Mucosa of descending colon (tissue), 3 donors: ENCODE measurements at regions not wholly inside any gene's neighbourhood (a gene's known extent, or its start where the extent isn't known, plus 50 kb on each side); places are given as distances from the start of the nearest gene placed in this dataset.

Source experiments
- ATAC-seq: fragments of 200-7000 bp; cut with Tn5 transposase; one replicate; pipeline ENCODE4 v1.9.1; 2020; ENCODE audit warnings: mild to moderate bottlenecking, moderate library complexity
- DNase-seq, 3 donors: peaks; one replicate each; pipeline ENCODE4 v3.0.0-alpha.2; 2020
- H3K36me3 ChIP-seq: fragments of 200-600 bp; one replicate; pipeline ENCODE4 v1.8.0; 2021; ENCODE audit warnings: low read depth, mild to moderate bottlenecking
- H3K4me1 ChIP-seq: fragments of 200-600 bp; one replicate; pipeline ENCODE4 v1.8.0; 2021; ENCODE audit warnings: low read depth, mild to moderate bottlenecking
- H3K4me3 ChIP-seq: fragments of 200-600 bp; one replicate; pipeline ENCODE4 v1.8.0; 2021; ENCODE audit warnings: mild to moderate bottlenecking
- H3K9me3 ChIP-seq: fragments of 200-600 bp; one replicate; pipeline ENCODE4 v1.8.0; 2021; ENCODE audit warnings: mild to moderate bottlenecking
- intact Hi-C, 2 donors: fragments of 100-400 bp; cut with DNase I in 1 of 2; cut with micrococcal nuclease in 1 of 2; formaldehyde crosslinking; loops; one replicate each; pipeline versions ENCODE4 v1.11.0 to v1.11.1; 2022; cut with DNase I, micrococcal nuclease
- TF ChIP-seq, protein P1 (sequence below): fragments of 200-600 bp; IDR thresholded peaks from one replicate; pipeline ENCODE4 v1.8.0; 2022; ENCODE audit warnings: antibody characterized with exemption, mild to moderate bottlenecking
- donor health status: DM: no; HTN: no; CAD: no; lungs with moderate emphysema.
- donor health status: DM: no; HTN: no; CAD: no.
- donor health status: DM: no; HTN: yes; CAD: no.

DNA sequence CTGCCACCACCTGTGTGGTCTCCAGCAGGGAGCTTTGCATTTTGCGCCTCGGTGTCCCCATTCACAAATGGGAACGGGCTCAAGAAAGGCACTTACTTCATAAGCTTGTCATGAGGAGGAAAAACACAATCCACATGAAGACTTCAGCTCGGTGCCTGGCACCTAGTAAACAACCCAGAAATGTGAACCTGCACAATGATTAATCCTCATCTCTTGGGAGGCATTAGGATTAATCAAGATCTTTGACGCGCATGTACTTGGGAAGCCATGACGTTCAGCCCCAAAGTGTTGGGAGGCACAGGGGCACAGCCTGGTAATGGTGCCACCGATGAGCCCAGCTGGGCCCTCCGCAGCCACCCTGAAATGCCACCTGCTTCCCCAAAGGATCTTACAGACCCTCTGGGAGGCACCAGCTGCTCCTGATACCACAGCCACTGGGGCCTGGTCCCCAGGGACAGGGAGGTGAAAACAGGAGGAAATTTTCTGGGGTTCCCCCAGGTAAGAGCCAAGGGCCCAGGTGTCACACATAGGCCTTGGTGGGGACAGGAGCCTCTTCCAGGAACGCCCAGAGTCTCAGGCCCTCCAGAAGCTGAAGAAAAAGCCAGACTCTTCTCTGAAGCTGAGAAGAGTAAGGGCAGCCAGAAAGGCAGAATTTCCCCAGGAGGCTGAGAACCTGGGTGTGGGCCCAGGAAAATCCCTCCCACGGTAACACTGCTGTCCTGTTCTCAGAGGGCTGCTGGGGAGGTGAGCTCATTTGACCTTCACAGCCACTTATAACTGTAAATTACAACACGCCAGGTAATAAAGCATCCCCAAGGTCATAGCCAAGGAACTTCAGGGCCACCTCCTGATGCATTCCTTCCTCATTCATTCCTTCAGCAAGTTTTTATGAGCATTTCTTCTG lies 507.5 kb downstream of the SHQ1 start:
- intact Hi-C loops, result no loop called here
- H3K9me3 ChIP-seq, result no peaks in the 10 kb centered on the region
- H3K4me1 ChIP-seq, result peaks cover 4% of the 10 kb centered on the region
- DNase-seq, result no peak
- ATAC-seq, result no peak
- H3K4me3 ChIP-seq, result no peak overlapping the region
- no peaks in the 10 kb centered on the region for H3K36me3 ChIP-seq
- TF ChIP-seq, protein P1, sequence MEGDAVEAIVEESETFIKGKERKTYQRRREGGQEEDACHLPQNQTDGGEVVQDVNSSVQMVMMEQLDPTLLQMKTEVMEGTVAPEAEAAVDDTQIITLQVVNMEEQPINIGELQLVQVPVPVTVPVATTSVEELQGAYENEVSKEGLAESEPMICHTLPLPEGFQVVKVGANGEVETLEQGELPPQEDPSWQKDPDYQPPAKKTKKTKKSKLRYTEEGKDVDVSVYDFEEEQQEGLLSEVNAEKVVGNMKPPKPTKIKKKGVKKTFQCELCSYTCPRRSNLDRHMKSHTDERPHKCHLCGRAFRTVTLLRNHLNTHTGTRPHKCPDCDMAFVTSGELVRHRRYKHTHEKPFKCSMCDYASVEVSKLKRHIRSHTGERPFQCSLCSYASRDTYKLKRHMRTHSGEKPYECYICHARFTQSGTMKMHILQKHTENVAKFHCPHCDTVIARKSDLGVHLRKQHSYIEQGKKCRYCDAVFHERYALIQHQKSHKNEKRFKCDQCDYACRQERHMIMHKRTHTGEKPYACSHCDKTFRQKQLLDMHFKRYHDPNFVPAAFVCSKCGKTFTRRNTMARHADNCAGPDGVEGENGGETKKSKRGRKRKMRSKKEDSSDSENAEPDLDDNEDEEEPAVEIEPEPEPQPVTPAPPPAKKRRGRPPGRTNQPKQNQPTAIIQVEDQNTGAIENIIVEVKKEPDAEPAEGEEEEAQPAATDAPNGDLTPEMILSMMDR, result no peak

DNA sequence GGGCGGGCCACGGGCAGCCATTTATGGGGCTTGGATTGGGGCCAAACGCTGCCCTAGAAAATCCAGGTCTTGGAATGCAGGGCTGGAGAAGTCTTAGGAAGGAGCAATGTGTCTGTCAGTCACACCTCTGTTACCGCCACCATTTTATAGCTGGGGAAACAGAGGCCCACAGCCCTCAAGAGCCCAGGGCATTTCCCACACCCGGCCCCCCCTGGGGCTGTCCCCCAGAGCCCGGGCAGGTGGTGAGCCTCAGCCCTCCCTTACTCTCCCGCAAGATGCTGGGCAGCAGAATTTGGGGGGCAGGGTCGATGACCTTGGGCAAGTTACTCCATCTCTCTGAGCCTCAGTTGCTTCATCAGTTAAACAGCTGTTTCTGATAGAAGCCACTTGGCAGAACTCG lies 508.2 kb downstream of the SHQ1 start:
- no peaks in the 10 kb centered on the region for H3K36me3 ChIP-seq
- no peak overlapping the region for H3K4me3 ChIP-seq
- intact Hi-C loops, result no loop called here
- TF ChIP-seq, protein P1, result no peak
- DNase-seq, result no peak
- peaks cover 4% of the 10 kb centered on the region for H3K4me1 ChIP-seq
- no peaks in the 10 kb centered on the region for H3K9me3 ChIP-seq
- ATAC-seq, result no peak

DNA sequence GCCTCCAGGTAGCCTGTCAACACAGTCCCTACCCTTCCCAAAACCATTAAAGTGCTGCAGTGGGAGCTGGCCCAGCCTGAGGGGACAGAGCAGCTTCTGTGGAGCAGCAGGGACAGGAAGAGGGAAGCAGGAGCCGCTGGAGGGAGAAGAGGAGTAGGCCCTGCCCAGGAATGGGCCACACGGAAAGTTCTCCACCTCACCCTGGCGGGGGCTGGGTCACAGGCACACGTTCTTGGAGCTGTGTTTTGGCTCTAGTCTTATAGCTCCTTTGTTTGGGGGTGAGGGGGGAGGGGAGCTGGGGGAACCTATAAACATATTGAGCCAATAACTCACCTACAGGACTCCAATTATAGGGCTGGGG lies 508.6 kb downstream of the SHQ1 start:
- Histone ChIP-seq H3K4me3 (no peak overlapping the region), H3K9me3 (no peaks in the 10 kb centered on the region), H3K36me3 (no peaks in the 10 kb centered on the region), H3K4me1 (peaks cover 4% of the 10 kb centered on the region)
- intact Hi-C loops, result no loop called here
- DNase-seq (no peak), ATAC-seq (no peak)
- TF ChIP-seq, protein P1, result no peak

DNA sequence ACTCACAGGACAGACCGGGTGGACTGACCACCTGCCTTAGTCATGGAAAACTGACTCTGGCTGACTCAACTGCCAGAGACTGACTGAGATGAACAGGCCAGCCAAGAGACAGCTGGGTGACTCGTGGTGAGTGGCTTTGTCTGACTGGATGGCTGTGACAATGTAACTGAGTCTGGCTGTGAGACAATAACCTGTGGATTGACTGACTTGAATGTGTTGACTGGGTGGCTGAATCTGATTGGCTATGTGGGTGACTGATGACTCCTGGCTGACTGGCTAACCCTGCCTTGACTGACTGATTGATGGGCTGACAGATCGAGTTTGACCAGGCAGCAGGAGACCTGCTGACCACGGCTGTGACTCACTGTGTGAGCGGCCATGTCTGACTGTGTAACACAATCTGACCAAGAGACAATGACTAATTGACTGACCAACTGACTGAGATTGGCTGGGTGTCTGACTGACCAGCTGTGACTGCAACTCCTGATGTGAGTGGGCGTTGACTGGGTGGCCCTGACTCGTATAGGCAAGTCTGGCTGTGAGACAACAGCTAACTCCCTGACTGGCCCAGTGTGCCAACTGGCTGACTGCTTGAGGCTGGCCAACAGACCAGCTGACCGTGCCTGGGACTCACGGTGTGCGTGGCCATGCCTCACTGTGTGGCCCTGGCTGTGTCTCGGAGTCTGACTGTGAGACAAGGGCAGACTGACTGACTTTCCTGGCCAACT lies 509.1 kb downstream of the SHQ1 start:
- intact Hi-C loops, result no loop called here
- DNase-seq (no peak), ATAC-seq (peak; percentile 34)
- TF ChIP-seq, protein P1, result no peak
- Histone ChIP-seq H3K9me3 (no peaks in the 10 kb centered on the region), H3K4me3 (no peak overlapping the region), H3K4me1 (peaks cover 4% of the 10 kb centered on the region), H3K36me3 (no peaks in the 10 kb centered on the region)

DNA sequence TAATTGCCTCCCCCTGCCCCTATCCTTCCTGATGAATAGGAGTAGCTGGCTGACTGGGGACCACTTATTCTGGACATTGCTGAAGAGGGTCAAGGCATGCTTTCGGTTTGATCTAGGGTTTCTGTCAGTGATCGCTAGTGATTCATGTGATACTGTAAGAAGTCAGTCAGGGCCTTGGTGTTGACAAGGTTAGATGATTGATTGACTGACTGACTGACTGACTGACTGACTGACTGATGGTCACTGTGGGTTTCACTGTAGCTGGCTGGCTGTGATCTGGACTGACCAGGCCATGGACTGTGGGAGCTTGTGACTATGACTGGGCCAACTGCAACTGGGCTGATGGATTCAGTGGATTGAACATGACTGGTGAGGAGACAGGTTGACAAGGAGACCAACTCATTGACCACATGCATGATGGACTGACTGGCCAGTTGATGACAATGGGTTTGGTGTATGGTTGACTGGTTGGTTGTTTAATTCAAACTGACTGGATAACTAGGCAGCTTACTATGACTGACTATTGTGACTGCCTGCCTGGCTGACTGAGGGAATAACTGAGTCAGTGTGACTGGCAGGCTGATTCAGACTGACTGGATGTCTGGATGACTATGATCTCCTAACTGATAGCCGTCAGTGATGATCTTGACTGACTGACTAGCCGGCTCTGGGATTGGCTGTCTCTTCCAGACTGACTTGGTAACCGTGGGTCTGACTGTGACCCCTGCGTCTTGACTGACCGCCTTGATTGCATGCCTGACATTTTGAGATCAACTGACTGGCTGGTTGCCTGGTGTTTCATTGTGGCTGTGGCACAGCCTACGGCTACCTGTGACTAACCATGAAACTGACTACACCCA lies 509.9 kb downstream of the SHQ1 start:
- intact Hi-C loops, result no loop called here

More for the DNA sequence above, 509.9 kb downstream of the SHQ1 start:
- Histone ChIP-seq H3K4me1 (peaks cover 4% of the 10 kb centered on the region), H3K36me3 (no peaks in the 10 kb centered on the region), H3K4me3 (no peak overlapping the region), H3K9me3 (no peaks in the 10 kb centered on the region)
- TF ChIP-seq, protein P1, result no peak
- no peak for DNase-seq
- no peak for ATAC-seq
